SJCRH30 (cell line): ENCODE measurements at regions not wholly inside any gene's neighbourhood (a gene's known extent, or its start where the extent isn't known, plus 50 kb on each side); places are given as distances from the start of the nearest gene placed in this dataset.

ENCODE experiments used
- DNase-seq, 2 experiments: peaks; one replicate each; pipeline ENCODE4 v3.0.0-alpha.2; 2015 to 2020
- H3K27ac ChIP-seq: fragments of 250-450 bp; sonication (Bioruptor Pico); 2 replicates; pipeline ENCODE4 v1.5.1; 2020; ENCODE audit warnings: mild to moderate bottlenecking, moderate library complexity
- H3K27me3 ChIP-seq: fragments of 250-450 bp; sonication (Bioruptor Pico); 2 replicates; pipeline ENCODE4 v1.5.1; 2020; ENCODE audit warnings: mild to moderate bottlenecking, moderate library complexity
- H3K36me3 ChIP-seq: fragments of 250-450 bp; sonication (Bioruptor Pico); 2 replicates; pipeline ENCODE4 v1.5.1; 2020; ENCODE audit warnings: mild to moderate bottlenecking, moderate library complexity
- H3K4me1 ChIP-seq: fragments of 250-450 bp; sonication (Bioruptor Pico); 2 replicates; pipeline ENCODE4 v1.5.1; 2020; ENCODE audit warnings: mild to moderate bottlenecking, moderate library complexity
- H3K4me3 ChIP-seq: fragments of 250-450 bp; sonication (Bioruptor Pico); 2 replicates; pipeline ENCODE4 v1.5.1; 2020; ENCODE audit warnings: mild to moderate bottlenecking, moderate library complexity
- H3K9me3 ChIP-seq: fragments of 250-450 bp; sonication (Bioruptor Pico); replicated peaks from 2 replicates; pipeline ENCODE4 v1.5.1; 2020; ENCODE audit warnings: mild to moderate bottlenecking, moderate library complexity

DNA sequence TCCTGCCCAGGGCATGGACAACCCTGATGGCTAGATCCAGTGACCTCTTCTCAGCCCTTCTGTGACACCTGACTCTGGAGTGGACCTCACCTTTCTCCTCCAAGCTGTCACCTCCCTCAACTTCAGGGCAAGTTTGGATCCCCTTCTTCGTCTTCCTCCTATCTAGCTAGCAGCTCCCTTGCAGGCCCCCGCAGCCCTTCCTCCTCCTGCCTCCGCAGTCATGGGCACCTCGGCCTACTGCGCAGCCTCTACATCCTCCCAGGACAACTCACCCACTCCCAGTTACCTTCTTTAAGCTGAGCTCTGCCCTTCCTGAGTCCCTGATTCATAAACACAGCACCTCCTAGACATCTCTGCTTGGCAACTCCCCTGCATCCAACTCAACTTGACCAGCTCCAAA is 61.3 kb upstream of the ID3 start:
- Histone ChIP-seq H3K4me1 (peaks cover 2% of the 10 kb centered on the region; the same call in 1 of the 2 replicates), H3K4me3 (no peak overlapping the region), H3K9me3 (no peaks in the 10 kb centered on the region), H3K27me3 (peaks cover 29% of the 10 kb centered on the region), H3K27ac (no peak overlapping the region), H3K36me3 (no peaks in the 10 kb centered on the region)
- DNase-seq = no peak

DNA sequence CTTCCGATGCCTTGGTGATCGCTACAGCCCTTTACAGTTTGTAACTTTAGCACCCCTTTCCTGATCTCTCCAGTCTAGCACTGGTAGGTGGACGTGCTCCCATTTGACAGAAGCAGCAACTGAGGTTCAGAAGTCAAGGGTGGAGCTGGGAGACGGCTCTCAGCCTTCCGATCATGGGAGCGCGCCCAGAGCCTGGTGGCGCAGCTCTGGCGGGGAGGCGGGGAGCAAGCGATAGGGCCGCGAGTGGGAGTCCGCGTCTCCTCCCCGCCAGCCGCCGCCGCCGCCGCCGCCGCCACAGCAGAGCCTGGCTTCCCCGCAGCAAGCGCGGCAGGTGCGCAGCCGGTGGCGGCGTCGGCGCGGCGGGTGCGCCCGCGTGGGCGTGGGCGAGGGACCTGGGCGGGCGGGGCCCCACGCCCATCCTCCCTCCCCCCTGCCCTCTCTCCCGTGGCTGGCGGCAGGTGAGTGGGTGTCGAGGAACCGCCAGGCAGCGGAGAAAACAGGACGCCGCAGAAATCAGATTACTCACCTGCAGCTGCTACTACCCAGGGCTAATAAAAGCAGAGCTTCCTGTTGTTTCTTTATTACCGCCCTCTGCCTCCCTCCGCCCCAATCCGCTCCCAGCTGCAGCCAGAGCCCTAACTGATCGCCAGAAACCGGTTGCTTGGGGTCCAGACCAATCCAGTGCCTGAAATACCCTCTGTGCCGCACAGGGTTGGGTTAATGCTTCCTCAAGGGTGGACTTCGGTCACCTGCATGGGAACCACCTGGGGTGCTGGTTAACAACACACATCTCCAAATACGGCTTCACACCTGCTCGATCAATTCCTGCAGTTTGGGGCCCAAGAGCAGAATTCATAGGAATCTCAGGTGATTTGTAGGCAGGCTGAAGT is 60.2 kb upstream of the ID3 start:
- no peaks in the 10 kb centered on the region for H3K36me3 ChIP-seq
- H3K4me3 ChIP-seq = no peak overlapping the region
- H3K27me3 ChIP-seq = peaks cover 29% of the 10 kb centered on the region
- H3K27ac ChIP-seq = no peak overlapping the region
- H3K9me3 ChIP-seq = no peaks in the 10 kb centered on the region
- H3K4me1 ChIP-seq = peaks cover 2% of the 10 kb centered on the region; the same call in 1 of the 2 replicates
- DNase-seq = peak; percentile 42 to 48

DNA sequence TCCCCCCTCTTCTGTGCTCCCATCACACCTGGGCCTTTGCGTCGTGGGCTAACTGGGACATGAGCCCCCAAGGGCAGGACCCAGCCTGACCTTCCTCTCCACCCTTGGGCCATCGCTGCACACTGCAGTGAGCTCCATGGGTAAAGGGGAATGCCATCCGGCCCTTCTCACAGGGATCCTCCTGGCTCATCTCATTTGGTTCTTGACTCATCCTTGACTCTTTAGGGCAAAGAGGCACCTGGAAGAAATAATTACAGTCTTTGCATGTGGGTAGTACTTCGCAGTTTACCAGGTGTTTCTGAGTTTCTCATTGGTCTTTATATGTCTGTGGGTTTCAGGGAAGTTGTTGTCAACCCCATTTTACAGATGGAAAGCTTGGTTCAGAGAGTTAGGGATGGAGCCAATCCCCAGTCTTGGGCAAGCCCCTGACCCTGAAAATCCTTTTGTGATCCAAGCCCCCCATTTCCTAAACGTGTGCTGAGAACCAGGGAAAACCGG is 59.3 kb upstream of the ID3 start:
- H3K36me3 ChIP-seq = no peaks in the 10 kb centered on the region
- H3K27me3 ChIP-seq = peaks cover 29% of the 10 kb centered on the region
- no peak for DNase-seq

DNA sequence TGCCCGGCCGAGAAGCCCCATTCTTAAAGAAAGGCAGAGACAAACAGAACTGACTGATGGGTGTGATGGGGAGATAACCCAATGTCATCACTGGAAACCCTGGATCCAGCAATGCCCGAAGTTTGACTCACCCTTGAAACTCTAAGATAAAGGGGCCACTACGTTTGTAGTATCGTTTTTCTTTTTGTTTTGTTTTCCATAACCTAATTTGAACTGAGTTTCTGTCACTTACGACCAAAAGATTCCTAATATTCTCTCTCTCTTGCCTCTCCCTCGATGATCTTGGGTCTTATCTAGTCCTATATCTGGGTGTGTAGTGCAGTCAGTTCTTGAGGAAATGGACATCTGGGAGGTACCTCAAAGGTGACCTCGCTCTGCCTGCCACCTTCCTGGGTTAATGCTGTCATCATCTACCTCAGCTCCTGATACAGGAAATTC is 57.8 kb upstream of the ID3 start:
- no peaks in the 10 kb centered on the region for H3K36me3 ChIP-seq
- no peak overlapping the region for H3K27ac ChIP-seq
- no peaks in the 10 kb centered on the region for H3K9me3 ChIP-seq
- peaks cover 29% of the 10 kb centered on the region for H3K27me3 ChIP-seq
- DNase-seq = no peak
- H3K4me3 ChIP-seq = no peak overlapping the region
- no peaks in the 10 kb centered on the region for H3K4me1 ChIP-seq

More for the DNA sequence above, 59.3 kb upstream of the ID3 start:
- Histone ChIP-seq H3K4me3 (no peak overlapping the region), H3K9me3 (no peaks in the 10 kb centered on the region), H3K4me1 (no peaks in the 10 kb centered on the region), H3K27ac (no peak overlapping the region)

- Histone ChIP-seq H3K9me3 (no peaks in the 10 kb centered on the region), H3K4me1 (no peaks in the 10 kb centered on the region), H3K36me3 (no peaks in the 10 kb centered on the region), H3K27ac (no peak overlapping the region), H3K4me3 (no peak overlapping the region), H3K27me3 (peaks cover 29% of the 10 kb centered on the region)
- DNase-seq = peak in 1 of 2 experiments; percentile 46
These were observed 57.1 kb upstream of the ID3 start for GRCh38 chr1:23616292-23616824.

- H3K4me3 ChIP-seq = no peak overlapping the region
- H3K36me3 ChIP-seq = no peaks in the 10 kb centered on the region
- no peak for DNase-seq
- H3K9me3 ChIP-seq = no peaks in the 10 kb centered on the region
- no peak overlapping the region for H3K27ac ChIP-seq
- peaks cover 29% of the 10 kb centered on the region for H3K27me3 ChIP-seq
- H3K4me1 ChIP-seq = no peaks in the 10 kb centered on the region
These were observed 56.6 kb upstream of the ID3 start for GRCh38 chr1:23615852-23616251.

DNA sequence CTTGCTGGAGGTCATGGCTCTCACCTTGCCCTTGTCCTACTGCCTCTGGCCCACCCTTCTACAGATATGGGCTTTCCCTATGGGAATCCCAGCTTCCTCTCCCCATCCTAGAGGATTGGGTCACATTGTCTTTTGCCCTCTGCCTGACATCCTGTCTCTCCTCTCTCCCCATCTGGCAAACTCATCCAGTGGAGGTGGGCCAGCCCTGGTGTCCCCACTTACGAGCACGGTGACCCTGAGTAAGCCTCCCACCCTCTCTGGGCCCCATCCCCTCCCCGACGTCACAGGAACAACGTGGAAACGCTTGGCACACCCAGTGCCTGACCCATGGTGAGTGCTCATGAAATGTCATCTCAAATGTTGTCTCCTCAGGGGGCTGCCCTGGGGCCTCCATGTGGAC is 56.1 kb upstream of the ID3 start:
- H3K4me3 ChIP-seq = no peak overlapping the region
- peaks cover 25% of the 10 kb centered on the region for H3K27me3 ChIP-seq
- H3K27ac ChIP-seq = no peak overlapping the region
- no peaks in the 10 kb centered on the region for H3K9me3 ChIP-seq
- DNase-seq = no peak
- H3K36me3 ChIP-seq = no peaks in the 10 kb centered on the region
- no peaks in the 10 kb centered on the region for H3K4me1 ChIP-seq

GRCh38 chr1:23614032-23614660 is 54.8 kb upstream of the ID3 start:
- no peak overlapping the region for H3K4me3 ChIP-seq
- no peaks in the 10 kb centered on the region for H3K9me3 ChIP-seq
- peaks cover 15% of the 10 kb centered on the region for H3K27me3 ChIP-seq
- H3K4me1 ChIP-seq = no peaks in the 10 kb centered on the region
- H3K27ac ChIP-seq = no peak overlapping the region
- no peak for DNase-seq
- H3K36me3 ChIP-seq = no peaks in the 10 kb centered on the region

GRCh38 chr1:23613191-23614031 is 54.1 kb upstream of the ID3 start:
- no peak for DNase-seq

GRCh38 chr1:23611601-23612327 is 52.5 kb upstream of the ID3 start:
- H3K27ac ChIP-seq = no peak overlapping the region
- DNase-seq = no peak

More at GRCh38 chr1:23613191-23614031, 54.1 kb upstream of the ID3 start:
- H3K36me3 ChIP-seq = no peaks in the 10 kb centered on the region
- H3K4me1 ChIP-seq = no peaks in the 10 kb centered on the region
- H3K27me3 ChIP-seq = peaks cover 7% of the 10 kb centered on the region
- no peak overlapping the region for H3K27ac ChIP-seq
- H3K9me3 ChIP-seq = no peaks in the 10 kb centered on the region
- H3K4me3 ChIP-seq = no peak overlapping the region

DNA sequence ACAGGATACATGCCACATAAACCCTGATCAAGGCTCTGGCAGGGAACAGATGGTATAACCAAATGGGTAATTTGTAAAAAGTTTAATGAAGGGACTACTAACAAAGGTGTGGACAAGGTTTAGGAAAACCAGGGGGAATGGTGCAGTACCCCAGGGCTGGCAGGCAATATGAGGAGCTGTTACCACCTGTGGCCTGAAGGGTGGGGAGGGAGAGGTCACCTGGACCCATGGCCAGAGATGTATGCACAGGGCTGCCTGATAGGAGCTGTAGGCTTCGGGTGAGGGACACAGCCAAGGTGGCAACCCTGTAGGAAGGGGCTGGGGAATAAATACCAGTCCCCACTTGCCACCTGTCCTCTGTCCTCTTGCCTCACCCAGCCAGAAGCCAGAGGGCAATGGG is 51.4 kb upstream of the ID3 start:
- Histone ChIP-seq H3K4me3 (no peak overlapping the region), H3K27me3 (no peaks in the 10 kb centered on the region), H3K36me3 (no peaks in the 10 kb centered on the region), H3K4me1 (no peaks in the 10 kb centered on the region), H3K27ac (no peak overlapping the region), H3K9me3 (no peaks in the 10 kb centered on the region)
- DNase-seq = no peak

More at GRCh38 chr1:23611601-23612327, 52.5 kb upstream of the ID3 start:
- Histone ChIP-seq H3K27me3 (no peaks in the 10 kb centered on the region), H3K9me3 (no peaks in the 10 kb centered on the region), H3K4me1 (no peaks in the 10 kb centered on the region), H3K4me3 (no peak overlapping the region), H3K36me3 (no peaks in the 10 kb centered on the region)

DNA sequence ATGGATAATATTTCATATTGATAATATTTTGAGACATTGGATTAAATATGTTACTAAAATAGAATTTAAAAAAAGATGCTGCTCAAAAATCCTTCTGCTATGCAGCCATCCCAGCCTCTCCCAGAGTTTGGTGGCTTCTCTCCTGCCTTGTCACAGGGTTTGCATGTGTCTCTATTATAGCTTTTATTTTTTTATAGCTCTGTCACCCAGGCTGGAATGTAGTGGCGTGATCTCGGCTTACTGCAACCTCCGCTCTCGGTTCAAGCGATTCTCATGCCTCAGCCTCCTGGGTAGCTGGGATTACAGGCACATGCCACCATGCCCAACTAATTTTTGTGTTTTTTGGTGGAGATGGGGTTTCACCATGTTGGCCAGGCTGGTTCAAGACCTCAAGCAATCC is 50.7 kb upstream of the ID3 start:
- Histone ChIP-seq H3K4me3 (no peak overlapping the region), H3K9me3 (no peaks in the 10 kb centered on the region), H3K36me3 (no peaks in the 10 kb centered on the region), H3K27me3 (no peaks in the 10 kb centered on the region), H3K27ac (no peak overlapping the region), H3K4me1 (no peaks in the 10 kb centered on the region)
- DNase-seq = no peak
